B cell (primary cell): ENCODE measurements at regions not wholly inside any gene's neighbourhood (a gene's known extent, or its start where the extent isn't known, plus 50 kb on each side); places are given as distances from the start of the nearest gene placed in this dataset.

Experiments used
- CTCF ChIP-seq: fragments of 200-600 bp; IDR thresholded peaks from one replicate; pipeline ENCODE4 v1.8.0; 2022; ENCODE audit warnings: antibody characterized with exemption, mild to moderate bottlenecking
- EZH2 ChIP-seq: IDR thresholded peaks from 2 replicates; pipeline ENCODE4 v1.6.1; 2012; ENCODE audit warnings: borderline replicate concordance, low read depth, mild to moderate bottlenecking, moderate library complexity, low read length; ENCODE audit not compliant: insufficient read depth, poor library complexity, severe bottlenecking

DNA sequence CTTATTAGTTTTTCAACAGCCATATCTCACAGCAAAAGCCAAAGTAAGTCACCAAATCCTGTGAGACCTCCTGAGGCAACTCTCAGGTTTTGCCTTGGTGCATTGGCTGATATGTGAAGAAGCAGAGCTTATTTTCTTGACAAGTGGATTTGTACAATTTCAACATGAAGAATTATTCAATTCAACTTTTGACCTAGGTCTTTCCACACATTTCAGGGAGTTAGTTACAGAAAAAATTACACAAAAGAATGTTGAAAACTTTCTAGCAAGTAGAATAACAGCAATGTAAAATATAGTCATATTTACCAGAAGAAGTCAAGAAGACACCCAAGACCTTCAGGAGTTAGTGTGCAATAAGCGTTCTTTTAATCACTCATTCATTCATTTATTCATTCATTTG lies 62.4 kb upstream of the ADRB2 start:
- no peak for TF ChIP-seq EZH2
- TF ChIP-seq CTCF, result no peak
